ENCODE measurements at regions not wholly inside any gene's neighbourhood (a gene's known extent, or its start where the extent isn't known, plus 50 kb on each side); places are given as distances from the start of the nearest gene placed in this dataset.

GRCh38 chr2:167484875-167485274 lies 596.6 kb downstream of the XIRP2 start:
- TF ChIP-seq EZH2 (IDR thresholded peaks at IDR 0.05; ENCODE audit: borderline replicate concordance, low read depth, low read length, severe bottlenecking) = no peak
- TF ChIP-seq, protein P1, sequence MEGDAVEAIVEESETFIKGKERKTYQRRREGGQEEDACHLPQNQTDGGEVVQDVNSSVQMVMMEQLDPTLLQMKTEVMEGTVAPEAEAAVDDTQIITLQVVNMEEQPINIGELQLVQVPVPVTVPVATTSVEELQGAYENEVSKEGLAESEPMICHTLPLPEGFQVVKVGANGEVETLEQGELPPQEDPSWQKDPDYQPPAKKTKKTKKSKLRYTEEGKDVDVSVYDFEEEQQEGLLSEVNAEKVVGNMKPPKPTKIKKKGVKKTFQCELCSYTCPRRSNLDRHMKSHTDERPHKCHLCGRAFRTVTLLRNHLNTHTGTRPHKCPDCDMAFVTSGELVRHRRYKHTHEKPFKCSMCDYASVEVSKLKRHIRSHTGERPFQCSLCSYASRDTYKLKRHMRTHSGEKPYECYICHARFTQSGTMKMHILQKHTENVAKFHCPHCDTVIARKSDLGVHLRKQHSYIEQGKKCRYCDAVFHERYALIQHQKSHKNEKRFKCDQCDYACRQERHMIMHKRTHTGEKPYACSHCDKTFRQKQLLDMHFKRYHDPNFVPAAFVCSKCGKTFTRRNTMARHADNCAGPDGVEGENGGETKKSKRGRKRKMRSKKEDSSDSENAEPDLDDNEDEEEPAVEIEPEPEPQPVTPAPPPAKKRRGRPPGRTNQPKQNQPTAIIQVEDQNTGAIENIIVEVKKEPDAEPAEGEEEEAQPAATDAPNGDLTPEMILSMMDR (IDR thresholded peaks at IDR 0.05; ENCODE audit: borderline replicate concordance, extremely low read depth, low read length, poor library complexity, severe bottlenecking) = no peak
